DOHH2 (cell line): ENCODE measurements at regions not wholly inside any gene's neighbourhood (a gene's known extent, or its start where the extent isn't known, plus 50 kb on each side); places are given as distances from the start of the nearest gene placed in this dataset.

Experiments used
- EZH2phosphoT487 ChIP-seq: fragments of 200-600 bp; sonication (generic); IDR thresholded peaks from 2 replicates; pipeline ENCODE4 v1.6.1; 2017; ENCODE audit warnings: borderline replicate concordance, mild to moderate bottlenecking, antibody characterized with exemption, low read length, moderate library complexity, mixed read lengths
- TF ChIP-seq, protein P1 (sequence below): fragments of 200-600 bp; sonication (generic); IDR thresholded peaks from one replicate; pipeline ENCODE4 v1.5.1; 2014; ENCODE audit warnings: antibody characterized with exemption, mild to moderate bottlenecking, low read depth, low read length; ENCODE audit not compliant: poor library complexity, severe bottlenecking

DNA sequence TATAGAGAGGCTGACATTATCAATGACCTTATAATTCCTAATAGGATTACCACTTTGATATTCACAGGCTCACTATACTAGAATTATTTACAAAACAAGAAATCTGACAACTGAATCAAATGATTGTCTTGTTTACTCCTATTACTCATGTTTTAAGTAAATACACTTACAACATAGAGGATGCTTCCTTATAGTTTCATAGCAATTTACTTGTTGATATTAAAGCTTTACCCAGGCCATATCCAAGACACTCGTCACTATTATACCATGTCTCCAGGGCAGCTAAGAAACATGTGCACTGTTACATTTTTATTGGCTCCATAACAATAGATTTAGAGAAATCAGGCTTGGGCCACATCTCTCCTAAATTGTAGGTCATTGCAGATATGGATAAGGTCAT is 276.9 kb downstream of the HGF start:
- TF ChIP-seq, protein P1, sequence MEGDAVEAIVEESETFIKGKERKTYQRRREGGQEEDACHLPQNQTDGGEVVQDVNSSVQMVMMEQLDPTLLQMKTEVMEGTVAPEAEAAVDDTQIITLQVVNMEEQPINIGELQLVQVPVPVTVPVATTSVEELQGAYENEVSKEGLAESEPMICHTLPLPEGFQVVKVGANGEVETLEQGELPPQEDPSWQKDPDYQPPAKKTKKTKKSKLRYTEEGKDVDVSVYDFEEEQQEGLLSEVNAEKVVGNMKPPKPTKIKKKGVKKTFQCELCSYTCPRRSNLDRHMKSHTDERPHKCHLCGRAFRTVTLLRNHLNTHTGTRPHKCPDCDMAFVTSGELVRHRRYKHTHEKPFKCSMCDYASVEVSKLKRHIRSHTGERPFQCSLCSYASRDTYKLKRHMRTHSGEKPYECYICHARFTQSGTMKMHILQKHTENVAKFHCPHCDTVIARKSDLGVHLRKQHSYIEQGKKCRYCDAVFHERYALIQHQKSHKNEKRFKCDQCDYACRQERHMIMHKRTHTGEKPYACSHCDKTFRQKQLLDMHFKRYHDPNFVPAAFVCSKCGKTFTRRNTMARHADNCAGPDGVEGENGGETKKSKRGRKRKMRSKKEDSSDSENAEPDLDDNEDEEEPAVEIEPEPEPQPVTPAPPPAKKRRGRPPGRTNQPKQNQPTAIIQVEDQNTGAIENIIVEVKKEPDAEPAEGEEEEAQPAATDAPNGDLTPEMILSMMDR = no peak
- no peak for TF ChIP-seq EZH2phosphoT487
